HTR-8/SVneo (cell line): ENCODE measurements at regions not wholly inside any gene's neighbourhood (a gene's known extent, or its start where the extent isn't known, plus 50 kb on each side); places are given as distances from the start of the nearest gene placed in this dataset.
"Not testable (repeated sequence)": the region's sequence is repeated elsewhere in the genome, so short reads cannot be mapped to it uniquely, and the experiment has no call there.

ENCODE experiments used
- DNase-seq: peaks from one replicate; pipeline ENCODE4 v3.0.0; 2011; ENCODE audit warnings: low spot score, mixed read lengths; ENCODE audit not compliant: insufficient read length
- FAIRE-seq: peaks from 2 replicates; lab custom pipeline; 2011; peaks lifted over from hg19 to GRCh38; lab: Jason Lieb, UNC

DNA sequence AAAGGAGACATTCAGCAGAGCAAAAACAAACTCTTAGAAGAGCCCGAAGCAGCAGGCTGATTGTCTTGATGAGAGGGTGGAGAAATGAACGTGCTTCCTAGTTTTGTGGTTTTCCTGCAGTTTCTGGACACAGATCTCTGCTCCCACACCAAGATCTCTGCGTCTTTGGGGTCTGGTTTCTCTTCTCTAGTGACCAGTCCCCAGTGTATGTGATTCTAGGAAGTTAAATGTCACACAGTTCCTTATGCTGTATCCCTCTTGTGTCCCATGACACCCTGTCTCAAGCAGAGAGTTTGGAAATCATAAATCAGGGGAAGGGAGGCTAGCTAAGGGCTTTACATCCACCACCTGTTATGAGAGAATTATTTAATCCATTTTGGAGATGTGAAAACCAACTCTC, 55.4 kb upstream of the KLF14 start:
- DNase-seq (no peak), FAIRE-seq (no peak)

GRCh38 chr7:130791746-130792145, 57.7 kb upstream of the KLF14 start:
- DNase-seq (no peak), FAIRE-seq (no peak)

DNA sequence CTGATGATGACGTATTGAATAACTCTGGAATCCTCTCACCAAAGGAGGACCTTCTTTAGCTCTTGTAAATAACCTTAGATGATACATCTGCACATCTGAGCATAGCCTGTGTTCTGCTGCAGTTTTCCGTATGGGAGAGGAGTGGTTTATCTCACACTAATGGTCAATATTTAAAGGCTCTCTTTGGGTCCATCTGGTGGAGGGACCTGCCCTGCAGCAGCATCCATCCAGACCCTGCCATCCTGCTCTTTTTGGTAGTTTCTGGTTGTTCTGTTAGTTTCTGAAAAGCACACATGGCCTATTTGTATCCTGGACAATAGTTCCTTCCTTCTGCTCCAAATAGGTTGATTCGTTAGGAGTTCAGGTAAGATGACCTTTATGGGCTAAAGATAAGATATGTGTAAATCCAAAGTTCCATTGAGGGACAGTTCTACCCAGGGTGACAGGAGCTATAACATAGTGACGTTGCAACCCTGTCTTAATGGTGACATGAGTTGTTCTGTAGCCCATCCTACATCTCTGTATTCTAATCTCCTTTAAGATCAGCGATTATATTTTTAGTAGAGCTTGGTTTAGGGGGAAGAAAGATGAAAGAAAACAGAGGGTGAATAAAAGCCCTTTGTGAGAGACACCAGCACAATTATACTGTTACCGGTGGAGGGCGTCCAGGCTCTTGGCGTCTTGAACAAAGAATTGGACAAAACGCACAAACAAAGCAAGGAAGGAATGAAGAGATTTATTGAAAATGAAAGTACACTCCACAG, 60.0 kb upstream of the KLF14 start:
- FAIRE-seq (no peak), DNase-seq (no peak)

DNA sequence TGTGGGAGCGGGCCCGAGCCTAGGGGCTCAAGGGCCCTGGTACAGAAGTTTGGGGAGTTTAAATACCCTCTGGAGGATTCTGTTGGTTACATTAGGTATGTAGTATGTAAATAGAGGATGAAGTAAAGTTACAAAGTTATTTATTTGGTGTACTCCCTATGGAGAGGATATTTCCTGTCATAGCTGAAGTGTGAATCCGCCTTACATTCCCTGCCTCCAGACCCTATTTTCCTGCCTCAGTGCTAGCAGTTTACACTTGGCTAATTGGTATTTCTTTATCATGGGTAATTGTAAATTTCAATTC, 60.6 kb upstream of the KLF14 start:
- DNase-seq (no peak), FAIRE-seq (no peak)

DNA sequence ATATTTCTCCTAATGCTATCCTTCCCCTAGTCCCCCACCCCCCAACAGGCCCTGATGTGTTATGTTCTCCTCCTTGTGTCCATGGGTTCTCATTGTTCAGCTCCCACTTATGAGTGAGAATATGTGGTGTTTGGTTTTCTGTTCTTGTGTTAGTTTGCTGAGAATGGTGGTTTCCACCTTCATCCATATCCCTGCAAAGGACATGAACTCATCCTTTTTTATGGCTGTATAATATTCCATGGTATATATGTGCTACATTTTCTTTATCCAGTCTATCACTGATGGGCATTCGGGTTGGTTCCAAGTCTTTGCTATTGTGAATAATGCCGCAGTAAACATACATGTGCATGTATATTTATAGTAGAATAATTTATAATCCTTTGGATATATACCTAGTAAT, 62.4 kb upstream of the KLF14 start:
- not testable (repeated sequence) for FAIRE-seq, DNase-seq

DNA sequence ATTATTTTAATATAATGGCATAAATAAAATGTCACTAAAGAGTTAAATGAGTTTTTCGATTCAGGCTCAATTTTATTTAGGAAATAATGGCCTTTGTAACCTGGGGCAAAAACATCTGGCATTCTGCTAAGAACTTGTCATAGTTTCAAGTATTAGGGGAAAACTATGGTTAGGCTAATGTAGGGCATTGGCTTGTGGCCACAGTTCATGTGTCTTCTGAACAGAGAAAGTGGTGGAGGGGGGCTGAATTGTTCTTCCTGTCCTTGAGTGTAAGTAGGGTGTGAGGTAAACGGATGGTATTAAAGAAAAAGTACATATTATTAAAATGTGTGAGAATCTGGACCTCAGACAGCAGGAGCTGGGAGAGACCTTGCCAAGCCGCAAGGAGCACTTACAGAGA, 69.1 kb upstream of the KLF14 start:
- FAIRE-seq (no peak), DNase-seq (no peak)

DNA sequence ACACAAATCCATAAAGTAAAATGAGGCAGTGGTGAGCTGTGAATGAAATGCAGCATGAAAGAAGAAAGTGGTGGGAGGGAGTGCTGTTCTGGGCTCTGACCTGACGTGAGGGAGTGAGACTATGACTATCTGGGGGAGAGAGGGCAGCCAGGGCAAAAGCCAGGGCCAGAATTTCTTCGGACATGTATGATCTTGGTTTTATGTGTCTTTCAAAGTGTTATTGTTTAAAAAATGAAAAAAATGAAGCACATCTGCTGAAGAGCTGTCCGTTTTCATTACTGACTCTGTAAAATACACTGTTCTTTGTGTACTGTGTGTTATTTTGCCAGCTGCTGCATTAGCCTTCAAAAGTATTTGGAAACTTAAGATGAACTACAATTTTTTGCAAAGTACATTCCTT, 70.2 kb upstream of the KLF14 start:
- DNase-seq (no peak), FAIRE-seq (no peak)

DNA sequence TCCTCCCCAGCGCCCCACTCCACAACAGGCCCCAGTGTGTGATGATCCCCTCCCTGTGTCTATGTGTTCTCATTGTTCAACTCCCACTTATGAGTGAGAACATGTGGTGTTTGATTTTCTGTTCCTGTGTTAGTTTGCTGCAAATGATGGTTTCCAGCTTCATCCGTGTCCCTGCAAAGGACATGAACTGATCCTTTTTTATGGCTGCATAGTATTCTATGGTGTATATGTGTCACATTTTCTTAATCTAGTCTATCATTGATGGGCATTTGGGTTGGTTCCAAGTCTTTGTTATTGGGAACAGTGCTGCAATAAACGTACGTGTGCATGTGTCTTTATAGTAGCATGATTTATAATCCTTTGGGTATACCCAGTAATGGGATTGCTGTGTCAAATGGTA, 78.8 kb upstream of the KLF14 start:
- FAIRE-seq, DNase-seq: not testable (repeated sequence)

- DNase-seq = no peak
- FAIRE-seq = no peak
Measured at GRCh38 chr7:130814778-130815335, 80.8 kb upstream of the KLF14 start.

DNA sequence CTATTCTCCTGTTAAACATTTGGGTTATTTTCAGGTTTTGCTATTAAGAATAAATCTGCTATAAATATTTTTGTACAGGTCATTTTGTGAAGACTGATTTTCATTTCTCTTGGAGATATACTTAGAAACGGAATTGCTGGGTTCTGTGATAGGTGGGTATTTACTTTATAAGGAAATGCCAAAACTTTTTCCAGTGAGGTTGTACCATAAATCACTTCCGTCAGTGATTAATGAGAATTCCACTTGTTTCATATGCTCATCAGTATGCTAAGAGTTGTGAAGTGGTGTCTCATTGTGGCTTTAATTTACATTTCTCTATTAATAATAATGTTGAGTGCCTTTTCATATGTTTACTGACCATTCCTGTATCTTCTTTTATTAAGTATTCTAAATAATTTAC, 84.0 kb upstream of the KLF14 start:
- DNase-seq (no peak), FAIRE-seq (no peak)

- FAIRE-seq (no peak), DNase-seq (no peak)
Measured at GRCh38 chr7:130821864-130822263, 87.9 kb upstream of the KLF14 start.

GRCh38 chr7:130822642-130823041, 88.6 kb upstream of the KLF14 start:
- DNase-seq (no peak), FAIRE-seq (no peak)

DNA sequence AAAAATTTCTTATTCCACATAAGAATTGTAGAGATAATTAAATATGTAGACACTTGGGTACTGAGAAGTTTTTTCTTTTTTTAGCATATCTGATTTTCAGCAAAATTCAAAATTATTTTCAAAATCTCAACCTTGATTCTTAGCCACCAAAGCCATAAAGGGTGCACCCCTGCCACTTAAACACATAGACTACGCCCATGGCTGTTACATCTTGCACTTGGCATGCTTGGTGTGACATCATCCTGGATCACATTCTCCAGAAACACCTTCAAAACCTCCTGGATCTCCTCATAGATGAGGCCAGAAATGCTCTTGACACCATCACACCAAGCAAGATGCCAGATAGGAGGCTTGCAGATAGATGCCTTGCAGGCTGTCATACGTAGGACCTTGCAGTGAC, 89.1 kb upstream of the KLF14 start:
- FAIRE-seq (no peak), DNase-seq (no peak)

DNA sequence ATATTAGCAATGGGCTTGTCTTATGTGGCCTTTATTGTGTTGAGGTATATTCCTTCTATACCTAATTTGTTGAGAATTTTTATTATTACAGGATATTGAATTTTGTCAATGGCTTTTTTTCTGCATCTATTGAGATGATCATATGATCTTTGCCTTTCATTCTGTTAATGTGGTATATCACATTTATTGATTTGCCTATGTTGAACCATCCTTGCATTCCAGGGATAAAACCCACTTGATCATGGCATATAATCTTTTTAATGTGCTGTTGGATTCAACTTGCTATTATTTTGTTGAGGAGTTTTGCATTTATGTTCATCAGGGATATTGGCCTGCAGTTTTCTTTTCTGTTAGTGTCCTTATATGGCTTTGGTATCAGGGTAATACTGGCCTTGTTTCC, 91.8 kb upstream of the KLF14 start:
- FAIRE-seq (no peak), DNase-seq (no peak)

DNA sequence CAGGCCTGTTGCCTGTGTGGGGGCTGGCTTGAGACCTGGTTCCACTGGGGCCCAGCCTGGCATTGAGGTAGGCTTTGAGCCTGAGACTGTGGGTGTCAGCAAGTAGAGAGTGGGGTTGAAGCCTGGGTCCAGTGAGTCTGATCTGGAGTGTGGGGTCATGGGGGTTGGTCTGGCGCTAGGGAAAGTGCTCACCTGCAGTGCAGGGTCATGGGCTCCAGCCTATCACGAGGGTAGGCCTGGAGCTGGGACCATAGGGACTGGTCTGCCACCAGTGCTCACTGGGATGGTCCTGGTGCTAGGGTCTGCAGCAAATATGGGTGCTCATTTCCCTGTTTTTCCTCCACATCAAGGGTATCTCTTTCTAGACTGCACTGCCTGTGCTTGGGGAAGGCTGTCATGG, 95.4 kb upstream of the KLF14 start:
- FAIRE-seq = no peak

DNA sequence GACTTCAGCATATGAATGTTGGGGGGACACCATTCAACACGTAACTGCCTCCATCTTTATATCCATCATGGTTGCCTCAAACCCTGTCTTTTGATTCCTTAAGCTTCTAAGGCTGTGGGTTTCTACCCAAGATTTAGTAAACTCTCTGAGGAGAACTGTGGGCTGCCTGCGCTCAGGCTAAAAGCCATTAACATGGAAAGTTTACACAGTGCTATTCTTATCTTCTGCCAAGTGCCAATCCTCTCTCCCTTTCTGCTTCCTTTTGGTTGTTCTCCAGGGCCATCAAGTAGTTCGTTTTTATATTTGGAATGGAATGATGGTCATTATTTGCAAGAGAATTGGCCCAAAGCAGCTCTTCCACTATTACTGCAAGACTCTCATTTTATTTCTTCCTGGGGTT, 97.3 kb upstream of the KLF14 start:
- no peak for DNase-seq
- no peak for FAIRE-seq

More for the DNA sequence above, 95.4 kb upstream of the KLF14 start:
- DNase-seq = no peak

- FAIRE-seq (no peak), DNase-seq (peak; percentile 51)
Measured at GRCh38 chr7:130831817-130832481, 97.9 kb upstream of the KLF14 start.

DNA sequence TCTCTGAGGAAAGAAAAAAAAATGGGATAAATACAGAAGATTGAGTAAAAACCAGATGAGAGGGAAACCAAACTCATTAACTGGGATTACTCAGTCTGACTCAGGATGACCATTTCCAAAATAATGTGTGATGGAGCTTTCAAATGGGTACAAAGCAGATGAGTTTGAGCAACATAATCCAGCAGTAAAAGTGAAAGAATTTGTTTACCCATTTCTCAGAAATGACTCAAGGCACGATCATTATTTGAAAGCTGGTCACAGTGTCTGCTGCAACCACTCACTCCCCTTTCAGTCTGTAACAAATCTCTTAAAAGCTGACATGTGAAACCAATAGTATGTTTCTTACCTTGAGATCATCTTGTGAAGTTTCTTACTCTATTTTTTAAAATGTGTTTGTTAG, 104.7 kb upstream of the KLF14 start:
- FAIRE-seq = no peak
- DNase-seq = peak; percentile 26

GRCh38 chr7:130840599-130840998, 106.6 kb upstream of the KLF14 start:
- no peak for FAIRE-seq
- DNase-seq = no peak

GRCh38 chr7:130841416-130841815, 107.4 kb upstream of the KLF14 start:
- FAIRE-seq (no peak), DNase-seq (no peak)

DNA sequence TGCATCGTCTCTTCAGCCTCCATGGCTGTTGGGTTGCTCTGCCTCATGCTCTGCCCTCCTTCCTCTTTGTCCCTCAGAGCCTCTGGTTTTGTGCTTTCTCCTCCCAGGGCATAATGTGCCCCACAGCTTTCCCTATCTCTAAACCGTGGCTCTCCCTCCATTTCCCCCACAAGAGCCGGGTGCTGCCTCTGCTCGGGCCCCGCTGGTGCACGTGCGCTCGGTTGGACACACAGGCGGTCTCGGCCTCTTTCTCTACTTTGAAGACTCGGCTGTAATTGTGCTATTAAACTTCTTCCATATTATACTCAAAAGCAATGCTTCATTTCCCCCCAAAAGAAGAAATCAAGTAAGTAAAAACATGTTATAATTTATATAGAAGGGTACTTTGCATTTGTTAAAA, 109.7 kb upstream of the KLF14 start:
- DNase-seq = no peak
- FAIRE-seq = no peak
